ENCODE measurements at regions not wholly inside any gene's neighbourhood (a gene's known extent, or its start where the extent isn't known, plus 50 kb on each side); places are given as distances from the start of the nearest gene placed in this dataset.

DNA sequence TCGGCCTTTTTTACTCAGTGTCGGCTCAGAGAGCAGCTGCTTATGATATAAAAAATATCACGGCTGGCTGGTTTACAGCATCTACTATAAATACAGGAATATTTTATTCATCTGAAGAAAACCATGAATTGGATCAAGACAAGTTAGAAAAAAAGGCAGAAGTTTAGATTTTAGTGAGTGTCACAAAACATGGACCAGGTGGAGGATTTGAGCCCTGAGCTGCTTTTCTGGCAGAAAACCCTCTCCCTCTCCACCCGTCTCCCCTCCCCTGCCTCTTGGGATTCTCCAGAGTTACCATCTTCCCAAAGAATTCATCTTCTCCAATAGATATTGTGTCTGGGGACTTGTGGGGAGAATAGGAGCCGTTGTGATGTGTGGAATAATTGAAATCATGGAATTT is 142.8 kb upstream of the RAI2 start:
- Histone ChIP-seq H3K9me3 (ENCODE audit: control insufficient read depth, insufficient read depth, low read length) (no peaks in the 10 kb centered on the region), H3K27me3 (ENCODE audit: control insufficient read depth, insufficient read depth, low read length) (no peaks in the 10 kb centered on the region), H3K4me3 (ENCODE audit: low read length) (no peak overlapping the region), H3K4me1 (ENCODE audit: control insufficient read depth, insufficient read depth, low read length) (no peaks in the 10 kb centered on the region), H3K27ac (ENCODE audit: low read length) (no peak overlapping the region), H3K36me3 (ENCODE audit: control insufficient read depth, insufficient read depth, low read length) (no peaks in the 10 kb centered on the region)
- ATAC-seq, result no peak
- Mint-ChIP-seq H3K36me3 (no peaks in the 10 kb centered on the region), H3K27ac (no peak overlapping the region), H3K4me3 (no peak overlapping the region), H3K27me3 (ENCODE audit: low read depth in 2 of 2) (peaks cover 0 to 29% of the 10 kb centered on the region in 2 donors), H3K9me3 (peaks cover 0 to 2% of the 10 kb centered on the region in 2 donors), H3K4me1 (no peaks in the 10 kb centered on the region)
- TF ChIP-seq, protein P1, sequence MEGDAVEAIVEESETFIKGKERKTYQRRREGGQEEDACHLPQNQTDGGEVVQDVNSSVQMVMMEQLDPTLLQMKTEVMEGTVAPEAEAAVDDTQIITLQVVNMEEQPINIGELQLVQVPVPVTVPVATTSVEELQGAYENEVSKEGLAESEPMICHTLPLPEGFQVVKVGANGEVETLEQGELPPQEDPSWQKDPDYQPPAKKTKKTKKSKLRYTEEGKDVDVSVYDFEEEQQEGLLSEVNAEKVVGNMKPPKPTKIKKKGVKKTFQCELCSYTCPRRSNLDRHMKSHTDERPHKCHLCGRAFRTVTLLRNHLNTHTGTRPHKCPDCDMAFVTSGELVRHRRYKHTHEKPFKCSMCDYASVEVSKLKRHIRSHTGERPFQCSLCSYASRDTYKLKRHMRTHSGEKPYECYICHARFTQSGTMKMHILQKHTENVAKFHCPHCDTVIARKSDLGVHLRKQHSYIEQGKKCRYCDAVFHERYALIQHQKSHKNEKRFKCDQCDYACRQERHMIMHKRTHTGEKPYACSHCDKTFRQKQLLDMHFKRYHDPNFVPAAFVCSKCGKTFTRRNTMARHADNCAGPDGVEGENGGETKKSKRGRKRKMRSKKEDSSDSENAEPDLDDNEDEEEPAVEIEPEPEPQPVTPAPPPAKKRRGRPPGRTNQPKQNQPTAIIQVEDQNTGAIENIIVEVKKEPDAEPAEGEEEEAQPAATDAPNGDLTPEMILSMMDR (IDR thresholded peaks at IDR 0.05), result no peak
- WGBS (ENCODE audit: insufficient coverage), result no CpG with 5 or more reads among the region's 5 CpGs
- no peak for DNase-seq
- intact Hi-C loops (cut with micrococcal nuclease), result no loop called here

GRCh38 chrX:18002791-18003190 is 141.7 kb upstream of the RAI2 start:
- ATAC-seq (no peak), DNase-seq (no peak)
- TF ChIP-seq, protein P1 (IDR thresholded peaks at IDR 0.05), result no peak
- H3K36me3 Mint-ChIP-seq, result no peaks in the 10 kb centered on the region
- H3K27me3 ChIP-seq (ENCODE audit: control insufficient read depth, insufficient read depth, low read length), result no peaks in the 10 kb centered on the region
- H3K9me3 ChIP-seq (ENCODE audit: control insufficient read depth, insufficient read depth, low read length), result no peaks in the 10 kb centered on the region
- no peaks in the 10 kb centered on the region for H3K4me1 Mint-ChIP-seq
- H3K36me3 ChIP-seq (ENCODE audit: control insufficient read depth, insufficient read depth, low read length), result no peaks in the 10 kb centered on the region
- H3K9me3 Mint-ChIP-seq, result peaks cover 0 to 2% of the 10 kb centered on the region in 2 donors
- 90% methylated on average over 2 of the region's 3 CpGs for WGBS (ENCODE audit: insufficient coverage)
- no peak overlapping the region for H3K4me3 ChIP-seq (ENCODE audit: low read length)
- H3K27me3 Mint-ChIP-seq (ENCODE audit: low read depth in 2 of 2), result peaks cover 0 to 29% of the 10 kb centered on the region in 2 donors
- intact Hi-C loops (cut with micrococcal nuclease), result no loop called here
- H3K4me3 Mint-ChIP-seq, result no peak overlapping the region
- H3K27ac Mint-ChIP-seq, result no peak overlapping the region
- no peak overlapping the region for H3K27ac ChIP-seq (ENCODE audit: low read length)
- no peaks in the 10 kb centered on the region for H3K4me1 ChIP-seq (ENCODE audit: control insufficient read depth, insufficient read depth, low read length)

DNA sequence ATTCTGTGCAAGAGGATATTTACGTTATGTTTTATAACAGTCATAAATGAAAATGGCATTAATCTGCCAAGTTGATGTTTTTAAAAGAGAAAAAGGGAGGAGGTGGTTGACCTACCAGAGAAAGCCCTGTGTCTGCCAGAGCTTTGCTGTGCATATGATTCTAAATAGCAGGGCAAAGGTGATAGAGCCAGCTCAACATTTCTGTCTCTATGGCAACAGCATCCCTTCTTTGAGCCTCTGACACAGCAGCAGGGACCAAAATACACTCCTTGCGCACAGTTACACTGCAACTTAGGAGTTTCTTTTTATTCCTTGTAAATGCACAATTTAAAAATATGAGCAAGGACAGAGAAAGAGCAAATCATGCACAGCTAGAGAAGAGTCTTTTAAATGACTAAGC is 133.3 kb upstream of the RAI2 start:
- H3K9me3 ChIP-seq (ENCODE audit: control insufficient read depth, insufficient read depth, low read length), result no peaks in the 10 kb centered on the region
- intact Hi-C loops (cut with micrococcal nuclease), result no loop called here
- Mint-ChIP-seq H3K9me3 (no peaks in the 10 kb centered on the region), H3K27me3 (ENCODE audit: low read depth in 2 of 2) (peaks cover 0 to 9% of the 10 kb centered on the region in 2 donors), H3K27ac (no peak overlapping the region), H3K4me1 (no peaks in the 10 kb centered on the region), H3K4me3 (no peak overlapping the region), H3K36me3 (no peaks in the 10 kb centered on the region)
- no peak for ATAC-seq
- H3K27ac ChIP-seq (ENCODE audit: low read length), result no peak overlapping the region
- H3K4me1 ChIP-seq (ENCODE audit: control insufficient read depth, insufficient read depth, low read length), result no peaks in the 10 kb centered on the region
- 97% methylated on average over 2 of the region's 2 CpGs for WGBS (ENCODE audit: insufficient coverage)
- no peaks in the 10 kb centered on the region for H3K36me3 ChIP-seq (ENCODE audit: control insufficient read depth, insufficient read depth, low read length)
- no peak overlapping the region for H3K4me3 ChIP-seq (ENCODE audit: low read length)
- H3K27me3 ChIP-seq (ENCODE audit: control insufficient read depth, insufficient read depth, low read length), result no peaks in the 10 kb centered on the region
- DNase-seq, result no peak
- TF ChIP-seq, protein P1 (IDR thresholded peaks at IDR 0.05), result no peak

DNA sequence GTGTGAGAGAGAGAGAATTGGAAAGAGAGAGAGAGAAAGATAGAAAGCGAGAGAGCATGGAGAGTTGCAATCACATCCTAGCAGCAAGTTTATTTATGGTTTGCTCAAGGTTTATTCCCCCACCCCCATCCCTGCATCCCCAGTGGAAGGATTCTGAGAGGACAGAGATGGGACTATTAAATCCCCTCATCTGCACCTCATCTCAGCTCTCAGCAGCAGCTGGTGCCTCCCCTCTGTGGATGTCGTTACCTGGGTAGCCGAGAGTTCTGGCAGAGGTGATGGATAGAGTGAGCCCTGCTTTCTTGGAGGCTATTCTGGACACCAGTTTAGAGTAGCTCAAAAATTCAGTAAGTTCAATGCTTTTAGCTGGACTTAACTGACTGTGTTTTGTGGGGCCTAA is 132.0 kb upstream of the RAI2 start:
- no peaks in the 10 kb centered on the region for H3K36me3 ChIP-seq (ENCODE audit: control insufficient read depth, insufficient read depth, low read length)
- peaks cover 0 to 9% of the 10 kb centered on the region in 2 donors for H3K27me3 Mint-ChIP-seq (ENCODE audit: low read depth in 2 of 2)
- no peak overlapping the region for H3K4me3 Mint-ChIP-seq
- WGBS (ENCODE audit: insufficient coverage), result 100% methylated on average over 1 of the region's 3 CpGs
- no peaks in the 10 kb centered on the region for H3K4me1 ChIP-seq (ENCODE audit: control insufficient read depth, insufficient read depth, low read length)
- DNase-seq (no peak), ATAC-seq (no peak)
- no peak overlapping the region for H3K4me3 ChIP-seq (ENCODE audit: low read length)
- no peaks in the 10 kb centered on the region for H3K36me3 Mint-ChIP-seq
- no peak overlapping the region for H3K27ac ChIP-seq (ENCODE audit: low read length)
- TF ChIP-seq, protein P1 (IDR thresholded peaks at IDR 0.05), result no peak
- H3K27ac Mint-ChIP-seq, result no peak overlapping the region
- H3K9me3 Mint-ChIP-seq, result no peaks in the 10 kb centered on the region
- H3K4me1 Mint-ChIP-seq, result no peaks in the 10 kb centered on the region
- H3K27me3 ChIP-seq (ENCODE audit: control insufficient read depth, insufficient read depth, low read length), result no peaks in the 10 kb centered on the region
- intact Hi-C loops (cut with micrococcal nuclease), result no loop called here
- H3K9me3 ChIP-seq (ENCODE audit: control insufficient read depth, insufficient read depth, low read length), result no peaks in the 10 kb centered on the region
